HG02885 (cell line): ENCODE measurements at regions not wholly inside any gene's neighbourhood (a gene's known extent, or its start where the extent isn't known, plus 50 kb on each side); places are given as distances from the start of the nearest gene placed in this dataset.

Experiments used
- ATAC-seq: cut with Tn5 transposase; IDR thresholded peaks from one replicate; pipeline ENCODE4 v1.9.1; 2021; ENCODE audit warnings: mild to moderate bottlenecking; ENCODE audit not compliant: unreplicated experiment, poor library complexity

- no peak for ATAC-seq
Observed at GRCh38 chr16:50469744-50470321, 78.4 kb upstream of the NKD1 start.

- no peak for ATAC-seq
Observed at GRCh38 chr16:50469121-50469743, 79.0 kb upstream of the NKD1 start.

- ATAC-seq: no peak
Observed at GRCh38 chr16:50468749-50469078, 79.5 kb upstream of the NKD1 start.

- ATAC-seq: peak; percentile 66
Observed at GRCh38 chr16:50467943-50468748, 80.0 kb upstream of the NKD1 start.

- ATAC-seq: no peak
Observed at GRCh38 chr16:50467559-50467942, 80.6 kb upstream of the NKD1 start.

- ATAC-seq: no peak
Observed at GRCh38 chr16:50466170-50466569, 82.0 kb upstream of the NKD1 start.

- ATAC-seq: no peak
Observed at GRCh38 chr16:50464325-50465290, 83.6 kb upstream of the NKD1 start.

- no peak for ATAC-seq
Observed at GRCh38 chr16:50463581-50464324, 84.4 kb upstream of the NKD1 start.

GRCh38 chr16:50462793-50463507, 85.2 kb upstream of the NKD1 start:
- no peak for ATAC-seq

GRCh38 chr16:50461400-50461760, 86.8 kb upstream of the NKD1 start:
- no peak for ATAC-seq

- ATAC-seq: no peak
Observed at GRCh38 chr16:50460538-50461399, 87.4 kb upstream of the NKD1 start.

- no peak for ATAC-seq
Observed at GRCh38 chr16:50459496-50460080, 88.6 kb upstream of the NKD1 start.

GRCh38 chr16:50458667-50459495, 89.3 kb upstream of the NKD1 start:
- no peak for ATAC-seq

GRCh38 chr16:50457979-50458491, 89.2 kb upstream of the BRD7 start:
- no peak for ATAC-seq

- ATAC-seq: no peak
Observed at GRCh38 chr16:50457423-50457822, 88.6 kb upstream of the BRD7 start.

GRCh38 chr16:50455288-50455845, 86.6 kb upstream of the BRD7 start:
- no peak for ATAC-seq

- ATAC-seq: no peak
Observed at GRCh38 chr16:50453446-50453845, 84.7 kb upstream of the BRD7 start.
